ENCODE measurements at regions not wholly inside any gene's neighbourhood (a gene's known extent, or its start where the extent isn't known, plus 50 kb on each side); places are given as distances from the start of the nearest gene placed in this dataset.

GRCh38 chr2:138185827-138186226 lies 221.6 kb downstream of the HNMT start:
- Mint-ChIP-seq H3K27ac (no peak overlapping the region), H3K9me3 (peaks cover 3% of the 10 kb centered on the region), H3K36me3 (ENCODE audit: low read depth) (no peaks in the 10 kb centered on the region), H3K4me3 (no peak overlapping the region), H3K27me3 (ENCODE audit: low read depth) (no peaks in the 10 kb centered on the region), H3K4me1 (ENCODE audit: low read depth) (no peaks in the 10 kb centered on the region)
- no peak for DNase-seq
- intact Hi-C loops (cut with micrococcal nuclease) = no loop called here
- CTCF ChIA-PET = interaction anchor here (0.5 kb wide), 1 partner anchor 1283 kb away, joined by 3 read pairs; no protein-coding TSS in a partner anchor

GRCh38 chr2:138187221-138187620 lies 222.9 kb downstream of the HNMT start:
- no peak for DNase-seq
- CTCF ChIA-PET = no interaction called here
- intact Hi-C loops (cut with micrococcal nuclease) = no loop called here
- H3K36me3 Mint-ChIP-seq (ENCODE audit: low read depth) = no peaks in the 10 kb centered on the region
- peaks cover 3% of the 10 kb centered on the region for H3K9me3 Mint-ChIP-seq
- no peak overlapping the region for H3K27ac Mint-ChIP-seq
- no peaks in the 10 kb centered on the region for H3K4me1 Mint-ChIP-seq (ENCODE audit: low read depth)
- no peaks in the 10 kb centered on the region for H3K27me3 Mint-ChIP-seq (ENCODE audit: low read depth)
- no peak overlapping the region for H3K4me3 Mint-ChIP-seq

- Mint-ChIP-seq H3K4me1 (ENCODE audit: low read depth) (no peaks in the 10 kb centered on the region), H3K27ac (no peak overlapping the region), H3K36me3 (ENCODE audit: low read depth) (no peaks in the 10 kb centered on the region), H3K9me3 (peaks cover 3% of the 10 kb centered on the region), H3K27me3 (ENCODE audit: low read depth) (no peaks in the 10 kb centered on the region), H3K4me3 (no peak overlapping the region)
- CTCF ChIA-PET = no interaction called here
- DNase-seq = no peak
- intact Hi-C loops (cut with micrococcal nuclease) = no loop called here
These were observed 226.7 kb downstream of the HNMT start for GRCh38 chr2:138190999-138191398.

- H3K4me1 Mint-ChIP-seq (ENCODE audit: low read depth) = no peaks in the 10 kb centered on the region
- CTCF ChIA-PET = no interaction called here
- intact Hi-C loops (cut with micrococcal nuclease) = no loop called here
- no peaks in the 10 kb centered on the region for H3K36me3 Mint-ChIP-seq (ENCODE audit: low read depth)
- H3K27ac Mint-ChIP-seq = no peak overlapping the region
- peaks cover 3% of the 10 kb centered on the region for H3K9me3 Mint-ChIP-seq
- H3K4me3 Mint-ChIP-seq = no peak overlapping the region
- H3K27me3 Mint-ChIP-seq (ENCODE audit: low read depth) = no peaks in the 10 kb centered on the region
- DNase-seq = no peak
These were observed 229.3 kb downstream of the HNMT start for GRCh38 chr2:138193416-138194213.

GRCh38 chr2:138201286-138201685 lies 237.0 kb downstream of the HNMT start:
- intact Hi-C loops (cut with micrococcal nuclease) = no loop called here
- no peaks in the 10 kb centered on the region for H3K4me1 Mint-ChIP-seq (ENCODE audit: low read depth)
- H3K36me3 Mint-ChIP-seq (ENCODE audit: low read depth) = no peaks in the 10 kb centered on the region
- peaks cover 7% of the 10 kb centered on the region for H3K9me3 Mint-ChIP-seq
- H3K27ac Mint-ChIP-seq = no peak overlapping the region
- H3K4me3 Mint-ChIP-seq = no peak overlapping the region
- no peak for DNase-seq
- H3K27me3 Mint-ChIP-seq (ENCODE audit: low read depth) = no peaks in the 10 kb centered on the region
- CTCF ChIA-PET = no interaction called here

- no peaks in the 10 kb centered on the region for H3K36me3 Mint-ChIP-seq (ENCODE audit: low read depth)
These were observed 238.5 kb downstream of the HNMT start for GRCh38 chr2:138202762-138203161.

GRCh38 chr2:138205281-138205680 lies 241.0 kb downstream of the HNMT start:
- Mint-ChIP-seq H3K9me3 (peaks cover 7% of the 10 kb centered on the region), H3K27ac (no peak overlapping the region), H3K36me3 (ENCODE audit: low read depth) (no peaks in the 10 kb centered on the region), H3K4me1 (ENCODE audit: low read depth) (no peaks in the 10 kb centered on the region), H3K4me3 (no peak overlapping the region), H3K27me3 (ENCODE audit: low read depth) (no peaks in the 10 kb centered on the region)
- intact Hi-C loops (cut with micrococcal nuclease) = no loop called here
- CTCF ChIA-PET = no interaction called here
- no peak for DNase-seq

More at GRCh38 chr2:138202762-138203161, 238.5 kb downstream of the HNMT start:
- intact Hi-C loops (cut with micrococcal nuclease) = no loop called here
- CTCF ChIA-PET = interaction anchor here (0.7 kb wide), 1 partner anchor 516 kb away, joined by 4 read pairs; no protein-coding TSS in a partner anchor
- no peak overlapping the region for H3K4me3 Mint-ChIP-seq
- no peaks in the 10 kb centered on the region for H3K4me1 Mint-ChIP-seq (ENCODE audit: low read depth)
- H3K27ac Mint-ChIP-seq = no peak overlapping the region
- peaks cover 7% of the 10 kb centered on the region for H3K9me3 Mint-ChIP-seq
- H3K27me3 Mint-ChIP-seq (ENCODE audit: low read depth) = no peaks in the 10 kb centered on the region
- DNase-seq = no peak

GRCh38 chr2:138207074-138207930 lies 243.0 kb downstream of the HNMT start:
- intact Hi-C loops (cut with micrococcal nuclease) = no loop called here
- H3K27ac Mint-ChIP-seq = no peak overlapping the region
- no peak overlapping the region for H3K4me3 Mint-ChIP-seq
- H3K4me1 Mint-ChIP-seq (ENCODE audit: low read depth) = no peaks in the 10 kb centered on the region
- no peaks in the 10 kb centered on the region for H3K27me3 Mint-ChIP-seq (ENCODE audit: low read depth)
- no peak for DNase-seq
- CTCF ChIA-PET = no interaction called here
- H3K36me3 Mint-ChIP-seq (ENCODE audit: low read depth) = no peaks in the 10 kb centered on the region
- peaks cover 8% of the 10 kb centered on the region for H3K9me3 Mint-ChIP-seq

- intact Hi-C loops (cut with micrococcal nuclease) = no loop called here
- Mint-ChIP-seq H3K36me3 (ENCODE audit: low read depth) (no peaks in the 10 kb centered on the region), H3K27ac (no peak overlapping the region), H3K9me3 (peaks cover 9% of the 10 kb centered on the region), H3K4me1 (ENCODE audit: low read depth) (no peaks in the 10 kb centered on the region), H3K4me3 (no peak overlapping the region), H3K27me3 (ENCODE audit: low read depth) (no peaks in the 10 kb centered on the region)
- CTCF ChIA-PET = no interaction called here
- no peak for DNase-seq
These were observed 244.7 kb downstream of the HNMT start for GRCh38 chr2:138209009-138209408.

GRCh38 chr2:138210487-138210886 lies 246.2 kb downstream of the HNMT start:
- CTCF ChIA-PET = no interaction called here
- Mint-ChIP-seq H3K4me1 (ENCODE audit: low read depth) (no peaks in the 10 kb centered on the region), H3K36me3 (ENCODE audit: low read depth) (no peaks in the 10 kb centered on the region), H3K9me3 (peaks cover 6% of the 10 kb centered on the region), H3K27me3 (ENCODE audit: low read depth) (no peaks in the 10 kb centered on the region), H3K27ac (no peak overlapping the region), H3K4me3 (no peak overlapping the region)
- intact Hi-C loops (cut with micrococcal nuclease) = no loop called here
- DNase-seq = no peak

- H3K4me3 Mint-ChIP-seq = no peak overlapping the region
- CTCF ChIA-PET = no interaction called here
- H3K27me3 Mint-ChIP-seq (ENCODE audit: low read depth) = no peaks in the 10 kb centered on the region
- intact Hi-C loops (cut with micrococcal nuclease) = no loop called here
- H3K27ac Mint-ChIP-seq = no peak overlapping the region
- no peaks in the 10 kb centered on the region for H3K4me1 Mint-ChIP-seq (ENCODE audit: low read depth)
- no peak for DNase-seq
- H3K36me3 Mint-ChIP-seq (ENCODE audit: low read depth) = no peaks in the 10 kb centered on the region
- peaks cover 4% of the 10 kb centered on the region for H3K9me3 Mint-ChIP-seq
These were observed 248.2 kb downstream of the HNMT start for GRCh38 chr2:138212434-138212833.

GRCh38 chr2:138213084-138213483 lies 248.8 kb downstream of the HNMT start:
- CTCF ChIA-PET = no interaction called here
- H3K9me3 Mint-ChIP-seq = peaks cover 4% of the 10 kb centered on the region
- H3K27me3 Mint-ChIP-seq (ENCODE audit: low read depth) = no peaks in the 10 kb centered on the region
- no peak for DNase-seq
- intact Hi-C loops (cut with micrococcal nuclease) = no loop called here
- no peaks in the 10 kb centered on the region for H3K36me3 Mint-ChIP-seq (ENCODE audit: low read depth)
- no peak overlapping the region for H3K27ac Mint-ChIP-seq
- no peak overlapping the region for H3K4me3 Mint-ChIP-seq
- H3K4me1 Mint-ChIP-seq (ENCODE audit: low read depth) = no peaks in the 10 kb centered on the region

- peaks cover 4% of the 10 kb centered on the region for H3K9me3 Mint-ChIP-seq
- no peak overlapping the region for H3K27ac Mint-ChIP-seq
- H3K4me1 Mint-ChIP-seq (ENCODE audit: low read depth) = no peaks in the 10 kb centered on the region
- no peaks in the 10 kb centered on the region for H3K36me3 Mint-ChIP-seq (ENCODE audit: low read depth)
- intact Hi-C loops (cut with micrococcal nuclease) = no loop called here
- CTCF ChIA-PET = no interaction called here
- H3K27me3 Mint-ChIP-seq (ENCODE audit: low read depth) = no peaks in the 10 kb centered on the region
- no peak for DNase-seq
- no peak overlapping the region for H3K4me3 Mint-ChIP-seq
These were observed 249.4 kb downstream of the HNMT start for GRCh38 chr2:138213624-138214023.

Data from activated naive CD4-positive, alpha-beta T cell treated with anti-CD3 and anti-CD28 coated beads for 36 hours (primary cell).